ENCODE measurements at regions not wholly inside any gene's neighbourhood (a gene's known extent, or its start where the extent isn't known, plus 50 kb on each side); places are given as distances from the start of the nearest gene placed in this dataset.
A peak's percentile ranks its signal among the peaks of the same experiment; 100 is the strongest.

DNA sequence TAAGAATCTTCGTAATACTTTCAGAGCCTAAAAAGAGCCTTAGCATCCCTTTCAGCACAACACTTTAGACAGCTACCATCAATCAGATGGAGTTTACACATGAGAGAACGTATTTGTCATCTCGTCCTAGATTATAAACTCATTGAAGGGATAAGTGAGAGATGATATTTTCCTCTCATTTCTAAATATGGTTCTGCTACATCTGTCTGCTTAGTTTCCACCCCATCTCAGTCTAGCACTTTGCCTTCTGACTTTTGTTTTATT, 208.4 kb upstream of the CD180 start:
- TF ChIP-seq, protein P1, sequence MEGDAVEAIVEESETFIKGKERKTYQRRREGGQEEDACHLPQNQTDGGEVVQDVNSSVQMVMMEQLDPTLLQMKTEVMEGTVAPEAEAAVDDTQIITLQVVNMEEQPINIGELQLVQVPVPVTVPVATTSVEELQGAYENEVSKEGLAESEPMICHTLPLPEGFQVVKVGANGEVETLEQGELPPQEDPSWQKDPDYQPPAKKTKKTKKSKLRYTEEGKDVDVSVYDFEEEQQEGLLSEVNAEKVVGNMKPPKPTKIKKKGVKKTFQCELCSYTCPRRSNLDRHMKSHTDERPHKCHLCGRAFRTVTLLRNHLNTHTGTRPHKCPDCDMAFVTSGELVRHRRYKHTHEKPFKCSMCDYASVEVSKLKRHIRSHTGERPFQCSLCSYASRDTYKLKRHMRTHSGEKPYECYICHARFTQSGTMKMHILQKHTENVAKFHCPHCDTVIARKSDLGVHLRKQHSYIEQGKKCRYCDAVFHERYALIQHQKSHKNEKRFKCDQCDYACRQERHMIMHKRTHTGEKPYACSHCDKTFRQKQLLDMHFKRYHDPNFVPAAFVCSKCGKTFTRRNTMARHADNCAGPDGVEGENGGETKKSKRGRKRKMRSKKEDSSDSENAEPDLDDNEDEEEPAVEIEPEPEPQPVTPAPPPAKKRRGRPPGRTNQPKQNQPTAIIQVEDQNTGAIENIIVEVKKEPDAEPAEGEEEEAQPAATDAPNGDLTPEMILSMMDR (IDR thresholded peaks at IDR 0.05; ENCODE audit: insufficient read depth, low read depth, low read length), result no peak
- no peak overlapping the region for H3K4me3 ChIP-seq (ENCODE audit: low read depth, low read length)
- no peak for DNase-seq (ENCODE audit: low read depth)

DNA sequence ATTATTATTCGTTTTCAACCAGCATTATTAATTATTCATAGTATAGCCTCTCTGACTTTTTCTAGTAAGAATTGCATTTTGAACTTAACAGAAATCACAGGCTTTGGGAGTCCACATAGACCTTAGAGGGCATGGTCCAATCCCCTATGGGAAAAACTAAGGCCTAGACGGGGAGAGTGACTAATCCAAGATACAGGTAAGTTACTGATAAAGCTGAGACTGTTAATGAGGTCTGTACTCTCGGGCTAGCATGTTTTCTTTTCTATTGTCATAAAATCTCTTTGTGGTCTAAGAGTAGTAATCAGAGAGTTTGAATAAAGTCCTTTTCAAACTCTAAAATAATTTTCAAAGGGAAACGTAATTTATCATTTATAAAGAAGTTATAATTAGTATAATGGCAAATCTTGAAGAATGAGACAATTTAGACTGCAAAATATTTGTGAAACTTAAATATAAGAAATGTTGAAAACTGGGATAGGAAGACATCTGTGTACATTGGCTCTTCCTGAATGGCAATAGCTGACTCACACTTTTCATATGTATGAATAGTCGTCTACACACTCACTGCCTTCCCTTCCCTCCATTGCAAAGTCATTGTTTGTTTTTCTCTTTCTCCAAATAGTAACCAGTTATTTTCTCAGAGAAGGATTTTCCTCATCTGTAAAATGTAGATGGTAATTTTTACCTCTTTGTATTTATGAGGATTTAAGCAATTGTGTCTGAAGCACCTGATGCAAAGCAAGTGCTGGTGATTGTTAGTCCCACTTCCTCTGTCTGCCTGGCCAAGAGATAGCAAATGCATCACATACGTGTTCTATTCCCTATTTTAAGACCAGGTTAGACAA, 207.9 kb upstream of the CD180 start:
- no peak overlapping the region for H3K4me3 ChIP-seq (ENCODE audit: low read depth, low read length)
- TF ChIP-seq, protein P1 (IDR thresholded peaks at IDR 0.05; ENCODE audit: insufficient read depth, low read depth, low read length), result no peak
- DNase-seq (ENCODE audit: low read depth), result no peak

DNA sequence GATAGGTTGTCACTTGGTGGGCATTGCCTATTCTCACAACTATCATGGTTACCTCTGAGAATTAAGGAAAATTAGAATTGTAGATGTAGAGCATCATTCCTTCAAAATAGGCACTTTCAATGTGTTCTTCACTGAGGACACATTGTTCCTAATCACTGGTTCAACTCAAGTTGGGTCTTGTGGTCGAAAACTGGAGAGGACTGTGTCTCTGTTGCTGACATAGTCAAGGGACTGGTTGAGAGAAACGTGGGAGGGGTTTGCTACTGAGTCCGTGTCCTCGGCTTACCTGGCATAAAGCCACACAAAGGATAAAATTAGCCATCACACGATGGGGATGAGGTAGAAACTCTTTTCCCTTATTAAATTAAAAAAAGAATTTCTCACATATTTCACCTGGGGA, 205.9 kb upstream of the CD180 start:
- no peak for DNase-seq (ENCODE audit: low read depth)
- TF ChIP-seq, protein P1 (IDR thresholded peaks at IDR 0.05; ENCODE audit: insufficient read depth, low read depth, low read length), result no peak
- H3K4me3 ChIP-seq (ENCODE audit: low read depth, low read length), result no peak overlapping the region

DNA sequence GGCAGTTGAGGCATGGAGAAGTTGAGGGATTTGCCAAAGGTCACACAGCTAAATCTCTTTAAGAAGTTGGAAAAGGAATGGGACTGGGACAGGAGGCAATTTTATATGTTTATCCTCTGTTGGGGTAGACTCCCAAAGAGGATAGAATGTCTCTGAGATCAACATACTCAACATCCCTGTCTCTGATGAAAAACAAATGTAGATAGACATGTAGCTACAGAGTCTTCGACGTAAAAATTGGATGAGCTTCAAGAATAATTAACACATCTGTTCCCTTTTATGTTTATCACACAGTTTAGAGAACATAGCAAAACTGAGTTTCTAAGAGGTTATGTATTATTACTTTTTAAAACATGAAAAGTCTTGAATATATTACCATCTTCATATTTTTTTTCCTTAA, 204.6 kb upstream of the CD180 start:
- TF ChIP-seq, protein P1 (IDR thresholded peaks at IDR 0.05; ENCODE audit: insufficient read depth, low read depth, low read length), result no peak
- no peak for DNase-seq (ENCODE audit: low read depth)
- no peak overlapping the region for H3K4me3 ChIP-seq (ENCODE audit: low read depth, low read length)

DNA sequence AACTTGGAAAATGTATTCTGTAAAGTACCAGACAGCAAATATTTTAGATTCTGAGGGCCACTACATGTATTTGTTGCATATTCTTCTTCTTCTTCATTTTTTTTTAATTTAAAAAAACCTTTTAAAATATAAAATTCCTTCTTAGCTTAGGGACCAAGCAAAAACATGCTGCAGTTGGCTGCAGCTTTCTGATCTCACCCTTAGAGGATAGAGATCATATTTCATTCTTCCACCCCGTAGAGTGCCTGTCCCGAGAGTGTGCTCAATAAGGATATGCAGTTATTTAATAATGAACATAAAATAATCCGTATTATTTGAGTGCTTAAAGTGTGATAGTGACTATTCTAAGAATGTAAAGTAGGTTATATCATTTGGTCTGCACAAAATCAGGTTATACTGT, 204.2 kb upstream of the CD180 start:
- H3K4me3 ChIP-seq (ENCODE audit: low read depth, low read length), result no peak overlapping the region
- TF ChIP-seq, protein P1 (IDR thresholded peaks at IDR 0.05; ENCODE audit: insufficient read depth, low read depth, low read length), result no peak
- no peak for DNase-seq (ENCODE audit: low read depth)

DNA sequence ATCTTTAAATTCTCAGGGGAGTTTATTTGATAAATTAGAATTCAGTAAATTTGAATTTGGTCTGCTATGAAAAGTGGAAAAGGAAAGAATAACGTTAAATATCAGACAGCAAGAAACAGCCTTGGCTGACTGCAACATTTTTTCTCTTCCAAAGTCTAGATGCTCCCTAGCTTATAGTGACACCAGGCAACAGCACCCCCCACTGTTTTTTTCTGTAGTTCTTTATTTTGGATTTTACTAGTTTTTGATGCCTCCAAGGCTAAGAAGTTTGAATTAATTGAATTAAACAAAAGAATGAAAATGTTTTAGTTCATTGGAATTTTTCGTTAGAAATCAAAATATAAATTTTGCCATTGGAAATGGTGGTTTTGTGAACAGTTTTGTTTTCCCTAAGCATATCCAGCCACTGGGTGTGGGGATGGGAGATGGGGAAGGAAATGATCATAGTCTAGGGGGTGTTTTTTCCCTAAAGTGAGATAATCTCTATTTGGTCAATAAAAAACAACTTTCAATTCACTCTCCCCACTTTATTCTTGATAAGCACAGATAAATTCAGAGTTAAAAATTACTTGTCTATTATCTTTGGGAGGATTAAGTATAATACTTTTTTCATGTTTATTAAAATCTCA, 199.3 kb upstream of the CD180 start:
- H3K4me3 ChIP-seq (ENCODE audit: low read depth, low read length), result no peak overlapping the region
- TF ChIP-seq, protein P1 (IDR thresholded peaks at IDR 0.05; ENCODE audit: insufficient read depth, low read depth, low read length), result no peak
- peak; percentile 17 for DNase-seq (ENCODE audit: low read depth)
